ENCODE measurements at regions not wholly inside any gene's neighbourhood (a gene's known extent, or its start where the extent isn't known, plus 50 kb on each side); places are given as distances from the start of the nearest gene placed in this dataset.

GRCh38 chrX:30949554-30949953 is 60.5 kb upstream of the TAB3 start:
- FAIRE-seq: no peak

DNA sequence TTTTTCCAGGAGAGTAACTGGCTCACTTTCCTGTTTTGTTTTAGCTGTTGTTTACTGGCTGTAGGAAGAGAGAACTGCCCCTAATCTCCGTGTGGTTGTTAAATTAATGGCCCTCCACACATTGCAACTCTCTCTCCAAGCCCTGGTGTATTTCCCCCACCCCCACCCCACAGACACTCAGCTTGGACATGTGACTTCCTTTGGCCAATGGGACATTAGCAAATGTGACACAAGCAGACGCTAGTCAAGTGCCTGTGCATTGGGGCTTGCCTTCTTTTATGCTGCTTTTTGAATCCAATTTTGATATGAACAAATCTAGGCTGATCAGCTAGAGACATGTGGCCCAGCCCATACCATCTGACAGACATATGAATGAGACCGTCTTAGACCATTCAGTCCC is 59.6 kb upstream of the TAB3 start:
- FAIRE-seq: no peak

DNA sequence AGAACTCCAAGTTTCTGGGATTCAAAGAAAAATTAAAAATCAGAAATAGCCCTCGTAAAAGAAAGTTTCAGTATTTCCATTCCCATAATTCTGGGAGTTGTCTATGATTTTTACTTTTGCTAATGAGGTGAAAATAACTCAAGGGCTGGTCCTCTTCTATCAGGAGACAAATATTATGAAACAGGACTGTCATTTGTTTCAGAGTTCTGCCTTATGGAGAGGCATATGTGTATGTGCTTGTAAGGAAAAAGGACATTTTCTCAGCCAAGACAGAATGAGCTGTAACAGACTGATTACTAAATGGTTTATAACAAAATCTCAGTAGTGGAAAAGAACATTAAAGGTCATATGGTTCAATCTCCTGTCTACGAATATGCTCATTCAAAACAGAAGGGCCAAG is 59.0 kb upstream of the TAB3 start:
- no peak for FAIRE-seq

- FAIRE-seq: peak; percentile 73
Measured at GRCh38 chrX:30943984-30944383, 54.9 kb upstream of the TAB3 start.

- no peak for FAIRE-seq
Measured at GRCh38 chrX:30941898-30942297, 52.8 kb upstream of the TAB3 start.

- peak; percentile 72 for FAIRE-seq
Measured at GRCh38 chrX:30939928-30940327, 50.9 kb upstream of the TAB3 start.

All from colon (tissue), 2 donors.